Neural cell (in vitro differentiated cells): ENCODE measurements at regions not wholly inside any gene's neighbourhood (a gene's known extent, or its start where the extent isn't known, plus 50 kb on each side); places are given as distances from the start of the nearest gene placed in this dataset.

Experiments used
- H2AFZ ChIP-seq: fragments of 200-600, 300-800 bp; sonication (generic), shearing (Covaris generic); 2 replicates; pipeline ENCODE4 v1.6.0; 2014; ENCODE audit warnings: low read depth, mild to moderate bottlenecking, antibody characterized with exemption, low read length, moderate library complexity
- H3F3A ChIP-seq: fragments of 200-600 bp; shearing (Covaris generic); 2 replicates; pipeline ENCODE4 v1.6.1; 2016; ENCODE audit warnings: mild to moderate bottlenecking, moderate library complexity, mixed read lengths, antibody characterized with exemption, low read length; ENCODE audit not compliant: insufficient read depth, poor library complexity, severe bottlenecking
- H3K27ac ChIP-seq: fragments of 200-600, 300-800 bp; sonication (generic), shearing (Covaris generic); 2 replicates; pipeline ENCODE4 v1.5.1; 2014; ENCODE audit warnings: mild to moderate bottlenecking, low read length, moderate library complexity
- H3K27me3 ChIP-seq: fragments of 300-800, 200-600 bp; sonication (generic), shearing (Covaris generic); 2 replicates; pipeline ENCODE4 v1.6.0; 2014; ENCODE audit warnings: mild to moderate bottlenecking, low read depth, low read length, moderate library complexity; ENCODE audit not compliant: insufficient read depth
- H3K36me3 ChIP-seq: fragments of 300-800, 200-600 bp; sonication (generic), shearing (Covaris generic); 2 replicates; pipeline ENCODE4 v1.5.1; 2014; ENCODE audit warnings: mild to moderate bottlenecking, antibody characterized with exemption, low read length, moderate library complexity; ENCODE audit not compliant: insufficient read depth
- H3K4me2 ChIP-seq: fragments of 300-800, 200-600 bp; sonication (generic), shearing (Covaris generic); 2 replicates; pipeline ENCODE4 v1.6.0; 2014; ENCODE audit warnings: mild to moderate bottlenecking, low read length
- H3K4me3 ChIP-seq: fragments of 300-800, 200-600 bp; sonication (generic), shearing (Covaris generic); 2 replicates; pipeline ENCODE4 v1.5.1; 2014; ENCODE audit warnings: mild to moderate bottlenecking, low read length, moderate library complexity
- H3K79me2 ChIP-seq: fragments of 200-600 bp; shearing (Covaris generic); replicated peaks from 2 replicates; pipeline ENCODE4 v1.6.0; 2014; ENCODE audit warnings: mild to moderate bottlenecking, low read length, moderate library complexity; ENCODE audit not compliant: insufficient read depth
- H3K9ac ChIP-seq: fragments of 300-800, 200-600 bp; sonication (generic), shearing (Covaris generic); 2 replicates; pipeline ENCODE4 v1.6.1; 2016; ENCODE audit warnings: mild to moderate bottlenecking, low read length, mixed read lengths
- H3K9me2 ChIP-seq: fragments of 200-600 bp; shearing (Covaris generic); 2 replicates; pipeline ENCODE4 v1.6.1; 2016; ENCODE audit warnings: mild to moderate bottlenecking, low read length, mixed read lengths; ENCODE audit not compliant: insufficient read depth
- H3K9me3 ChIP-seq: fragments of 200-600, 300-800 bp; sonication (generic), shearing (Covaris generic); 2 replicates; pipeline ENCODE4 v1.6.1; 2016; ENCODE audit warnings: mild to moderate bottlenecking, mixed run types, low read length, moderate library complexity, mixed read lengths
- H4K20me1 ChIP-seq: fragments of 200-600 bp; shearing (Covaris generic); 2 replicates; pipeline ENCODE4 v1.6.1; 2016; ENCODE audit warnings: mild to moderate bottlenecking, mixed run types; ENCODE audit not compliant: insufficient read depth
- CTCF ChIP-seq: fragments of 450-650 bp; IDR thresholded peaks from 2 replicates; pipeline ENCODE4 v1.5.1; 2014; ENCODE audit warnings: antibody characterized with exemption, mild to moderate bottlenecking, moderate library complexity; ENCODE audit not compliant: poor library complexity, severe bottlenecking
- EP300 ChIP-seq: fragments of 450-650 bp; conservative IDR thresholded peaks from 2 replicates; pipeline ENCODE4 v1.6.1; 2014; ENCODE audit warnings: antibody characterized with exemption, mild to moderate bottlenecking, moderate library complexity; ENCODE audit not compliant: poor library complexity, severe bottlenecking
- EZH2 ChIP-seq: fragments of 200-600, 300-800 bp; shearing (Covaris generic), sonication (generic); IDR thresholded peaks from 2 replicates; pipeline ENCODE4 v1.6.1; 2014; ENCODE audit warnings: antibody characterized with exemption, low read length, borderline replicate concordance, mild to moderate bottlenecking; ENCODE audit not compliant: insufficient read depth, poor library complexity, severe bottlenecking
- MXI1 ChIP-seq: fragments of 450-650 bp; conservative IDR thresholded peaks from 2 replicates; pipeline ENCODE4 v1.6.1; 2014; ENCODE audit warnings: antibody characterized with exemption, mild to moderate bottlenecking; ENCODE audit not compliant: poor library complexity, severe bottlenecking
- POLR2AphosphoS5 ChIP-seq: IDR thresholded peaks from 2 replicates; pipeline ENCODE4 v1.6.1; 2012
- RAD21 ChIP-seq: fragments of 450-650 bp; conservative IDR thresholded peaks from 2 replicates; pipeline ENCODE4 v1.6.1; 2014; ENCODE audit warnings: antibody characterized with exemption, mild to moderate bottlenecking, moderate library complexity
- REST ChIP-seq: IDR thresholded peaks from 2 replicates; pipeline ENCODE4 v1.6.1; 2012; ENCODE audit warnings: borderline replicate concordance
- SMC3 ChIP-seq: fragments of 450-650 bp; conservative IDR thresholded peaks from 2 replicates; pipeline ENCODE4 v1.6.1; 2014; ENCODE audit warnings: antibody characterized with exemption, mild to moderate bottlenecking, moderate library complexity; ENCODE audit not compliant: poor library complexity
- TAF1 ChIP-seq: IDR thresholded peaks from 2 replicates; pipeline ENCODE4 v1.6.1; 2012; ENCODE audit warnings: low read depth

- Histone ChIP-seq H3F3A (no peaks in the 10 kb centered on the region), H2AFZ (no peak overlapping the region), H3K4me3 (no peak overlapping the region), H3K4me2 (no peak overlapping the region), H3K9me3 (no peaks in the 10 kb centered on the region), H3K36me3 (no peaks in the 10 kb centered on the region), H3K27ac (peak overlapping the region; percentile 35), H3K27me3 (no peaks in the 10 kb centered on the region), H3K9me2 (no peaks in the 10 kb centered on the region), H3K9ac (no peak overlapping the region), H4K20me1 (no peaks in the 10 kb centered on the region), H3K79me2 (no peaks in the 10 kb centered on the region)
- TF ChIP-seq EZH2 (no peak), SMC3 (no peak)
Measured at GRCh38 chr15:37765786-37766185, 168.7 kb upstream of the TMCO5A start.

GRCh38 chr15:37767841-37768455 lies 166.5 kb upstream of the TMCO5A start:
- Histone ChIP-seq H3K27ac (no peak overlapping the region), H3K4me2 (no peak overlapping the region), H3K79me2 (no peaks in the 10 kb centered on the region), H3K9ac (no peak overlapping the region), H3K9me3 (no peaks in the 10 kb centered on the region), H2AFZ (no peak overlapping the region), H3F3A (peaks cover 3% of the 10 kb centered on the region), H3K4me3 (no peak overlapping the region), H4K20me1 (no peaks in the 10 kb centered on the region), H3K36me3 (no peaks in the 10 kb centered on the region), H3K27me3 (no peaks in the 10 kb centered on the region), H3K9me2 (no peaks in the 10 kb centered on the region)
- no peak for TF ChIP-seq MXI1
- TF ChIP-seq CTCF, result no peak
- no peak for TF ChIP-seq RAD21
- no peak for TF ChIP-seq POLR2AphosphoS5

- Histone ChIP-seq H3K27ac (peak overlapping the region; percentile 83), H3F3A (peaks cover 3% of the 10 kb centered on the region), H3K4me3 (peak overlapping the region; percentile 13), H3K4me2 (peak overlapping the region; percentile 53), H3K36me3 (no peaks in the 10 kb centered on the region), H3K27me3 (no peaks in the 10 kb centered on the region), H3K9me3 (no peaks in the 10 kb centered on the region), H4K20me1 (no peaks in the 10 kb centered on the region), H2AFZ (no peak overlapping the region), H3K9me2 (no peaks in the 10 kb centered on the region), H3K9ac (peak overlapping the region; percentile 40), H3K79me2 (no peaks in the 10 kb centered on the region)
- TF ChIP-seq REST, result peak; percentile 96
- peak; percentile 97 for TF ChIP-seq POLR2AphosphoS5
- TF ChIP-seq EP300, result peak; percentile 99
- peak; percentile 41 for TF ChIP-seq RAD21
- no peak for TF ChIP-seq TAF1
- peak; percentile 43 for TF ChIP-seq SMC3
Measured at GRCh38 chr15:37771465-37771864, 163.0 kb upstream of the TMCO5A start.
